ENCODE measurements at regions not wholly inside any gene's neighbourhood (a gene's known extent, or its start where the extent isn't known, plus 50 kb on each side); places are given as distances from the start of the nearest gene placed in this dataset.

GRCh38 chr4:111652236-111652635 is 493.0 kb upstream of the FAM241A start:
- Mint-ChIP-seq H3K4me3 (no peak overlapping the region), H3K27ac (no peak overlapping the region), H3K36me3 (ENCODE audit: low read depth) (no peaks in the 10 kb centered on the region), H3K4me1 (peaks cover 11% of the 10 kb centered on the region), H3K27me3 (ENCODE audit: low read depth, poor library complexity) (peaks cover 4% of the 10 kb centered on the region), H3K9me3 (no peaks in the 10 kb centered on the region)
- no peak for DNase-seq
- no peak for TF ChIP-seq CTCF (IDR thresholded peaks at IDR 0.05)

- Mint-ChIP-seq H3K27me3 (ENCODE audit: low read depth, poor library complexity) (no peaks in the 10 kb centered on the region), H3K4me3 (no peak overlapping the region), H3K27ac (no peak overlapping the region), H3K36me3 (ENCODE audit: low read depth) (no peaks in the 10 kb centered on the region), H3K9me3 (no peaks in the 10 kb centered on the region), H3K4me1 (peaks cover 11% of the 10 kb centered on the region)
- TF ChIP-seq CTCF (IDR thresholded peaks at IDR 0.05): no peak
- DNase-seq: no peak
These were observed 492.3 kb upstream of the FAM241A start for GRCh38 chr4:111652986-111653385.

GRCh38 chr4:111662496-111662895 is 482.8 kb upstream of the FAM241A start:
- Mint-ChIP-seq H3K27me3 (ENCODE audit: low read depth, poor library complexity) (no peaks in the 10 kb centered on the region), H3K9me3 (peaks cover 9% of the 10 kb centered on the region), H3K4me3 (no peak overlapping the region), H3K27ac (no peak overlapping the region), H3K36me3 (ENCODE audit: low read depth) (no peaks in the 10 kb centered on the region), H3K4me1 (peaks cover 6% of the 10 kb centered on the region)
- DNase-seq: no peak
- no peak for TF ChIP-seq CTCF (IDR thresholded peaks at IDR 0.05)

- Mint-ChIP-seq H3K36me3 (ENCODE audit: low read depth) (no peaks in the 10 kb centered on the region), H3K27me3 (ENCODE audit: low read depth, poor library complexity) (no peaks in the 10 kb centered on the region), H3K9me3 (peaks cover 9% of the 10 kb centered on the region), H3K27ac (no peak overlapping the region), H3K4me3 (no peak overlapping the region), H3K4me1 (peaks cover 6% of the 10 kb centered on the region)
- DNase-seq: no peak
- TF ChIP-seq CTCF (IDR thresholded peaks at IDR 0.05): no peak
These were observed 480.8 kb upstream of the FAM241A start for GRCh38 chr4:111664308-111664945.

- TF ChIP-seq CTCF (IDR thresholded peaks at IDR 0.05): no peak
- Mint-ChIP-seq H3K36me3 (ENCODE audit: low read depth) (no peaks in the 10 kb centered on the region), H3K27me3 (ENCODE audit: low read depth, poor library complexity) (no peaks in the 10 kb centered on the region), H3K4me1 (peaks cover 6% of the 10 kb centered on the region), H3K9me3 (peaks cover 6% of the 10 kb centered on the region), H3K4me3 (no peak overlapping the region), H3K27ac (no peak overlapping the region)
- no peak for DNase-seq
These were observed 478.4 kb upstream of the FAM241A start for GRCh38 chr4:111666826-111667360.

- no peak overlapping the region for H3K27ac Mint-ChIP-seq
- no peak overlapping the region for H3K4me3 Mint-ChIP-seq
- H3K36me3 Mint-ChIP-seq (ENCODE audit: low read depth): no peaks in the 10 kb centered on the region
- no peaks in the 10 kb centered on the region for H3K9me3 Mint-ChIP-seq
- H3K4me1 Mint-ChIP-seq: no peaks in the 10 kb centered on the region
- TF ChIP-seq CTCF (IDR thresholded peaks at IDR 0.05): no peak
- DNase-seq: no peak
- H3K27me3 Mint-ChIP-seq (ENCODE audit: low read depth, poor library complexity): no peaks in the 10 kb centered on the region
These were observed 473.5 kb upstream of the FAM241A start for GRCh38 chr4:111671756-111672155.

Measured in nephron progenitor cell (in vitro differentiated cells).